ENCODE measurements at regions not wholly inside any gene's neighbourhood (a gene's known extent, or its start where the extent isn't known, plus 50 kb on each side); places are given as distances from the start of the nearest gene placed in this dataset.
A peak's percentile ranks its signal among the peaks of the same experiment; 100 is the strongest.

- no peaks in the 10 kb centered on the region for H3K36me3 Mint-ChIP-seq (ENCODE audit: low read depth)
- no peak overlapping the region for H3K27ac Mint-ChIP-seq
- DNase-seq: no peak
- peaks cover 10% of the 10 kb centered on the region for H3K27me3 Mint-ChIP-seq (ENCODE audit: low read depth, poor library complexity)
- no peak for TF ChIP-seq CTCF (IDR thresholded peaks at IDR 0.05)
- no peak overlapping the region for H3K4me3 Mint-ChIP-seq
- H3K4me1 Mint-ChIP-seq: peaks cover 40% of the 10 kb centered on the region
- H3K9me3 Mint-ChIP-seq: no peaks in the 10 kb centered on the region
These were observed 194.8 kb upstream of the RGMA start for GRCh38 chr15:93283854-93284253.

- Mint-ChIP-seq H3K4me3 (no peak overlapping the region), H3K4me1 (peaks cover 40% of the 10 kb centered on the region), H3K27me3 (ENCODE audit: low read depth, poor library complexity) (peaks cover 10% of the 10 kb centered on the region), H3K36me3 (ENCODE audit: low read depth) (no peaks in the 10 kb centered on the region), H3K27ac (no peak overlapping the region), H3K9me3 (no peaks in the 10 kb centered on the region)
- TF ChIP-seq CTCF (IDR thresholded peaks at IDR 0.05): no peak
- no peak for DNase-seq
These were observed 193.8 kb upstream of the RGMA start for GRCh38 chr15:93282808-93283207.

- TF ChIP-seq CTCF (IDR thresholded peaks at IDR 0.05): no peak
- Mint-ChIP-seq H3K27me3 (ENCODE audit: low read depth, poor library complexity) (peaks cover 25% of the 10 kb centered on the region), H3K9me3 (no peaks in the 10 kb centered on the region), H3K4me1 (peaks cover 59% of the 10 kb centered on the region), H3K4me3 (peak overlapping the region; percentile 25), H3K27ac (no peak overlapping the region), H3K36me3 (ENCODE audit: low read depth) (no peaks in the 10 kb centered on the region)
- no peak for DNase-seq
These were observed 189.8 kb upstream of the RGMA start for GRCh38 chr15:93278783-93279182.

GRCh38 chr15:93278006-93278405, 189.0 kb upstream of the RGMA start:
- TF ChIP-seq CTCF (IDR thresholded peaks at IDR 0.05): no peak
- DNase-seq: peak; percentile 29
- Mint-ChIP-seq H3K27ac (peak overlapping the region; percentile 27), H3K9me3 (no peaks in the 10 kb centered on the region), H3K4me3 (peak overlapping the region; percentile 7), H3K4me1 (peaks cover 60% of the 10 kb centered on the region), H3K27me3 (ENCODE audit: low read depth, poor library complexity) (peaks cover 25% of the 10 kb centered on the region), H3K36me3 (ENCODE audit: low read depth) (no peaks in the 10 kb centered on the region)

- Mint-ChIP-seq H3K27me3 (ENCODE audit: low read depth, poor library complexity) (peaks cover 27% of the 10 kb centered on the region), H3K36me3 (ENCODE audit: low read depth) (no peaks in the 10 kb centered on the region), H3K27ac (peak overlapping the region; percentile 4), H3K4me1 (peaks cover 69% of the 10 kb centered on the region), H3K4me3 (no peak overlapping the region), H3K9me3 (peaks cover 22% of the 10 kb centered on the region)
- no peak for DNase-seq
- TF ChIP-seq CTCF (IDR thresholded peaks at IDR 0.05): no peak
These were observed 185.2 kb upstream of the RGMA start for GRCh38 chr15:93274257-93274656.

GRCh38 chr15:93271871-93272270, 182.9 kb upstream of the RGMA start:
- no peak for TF ChIP-seq CTCF (IDR thresholded peaks at IDR 0.05)
- no peak for DNase-seq
- Mint-ChIP-seq H3K36me3 (ENCODE audit: low read depth) (peaks cover 4% of the 10 kb centered on the region), H3K4me3 (no peak overlapping the region), H3K9me3 (peaks cover 32% of the 10 kb centered on the region), H3K4me1 (peaks cover 50% of the 10 kb centered on the region), H3K27me3 (ENCODE audit: low read depth, poor library complexity) (peaks cover 29% of the 10 kb centered on the region), H3K27ac (no peak overlapping the region)

Data from nephron progenitor cell (in vitro differentiated cells).